ES-I3 (cell line): ENCODE measurements at regions not wholly inside any gene's neighbourhood (a gene's known extent, or its start where the extent isn't known, plus 50 kb on each side); places are given as distances from the start of the nearest gene placed in this dataset.
"Not testable (repeated sequence)": the region's sequence is repeated elsewhere in the genome, so short reads cannot be mapped to it uniquely, and the experiment has no call there.

Experiments used
- H3K36me3 ChIP-seq: 2 replicates; pipeline ENCODE4 v1.6.1; 2013; ENCODE audit warnings: mild to moderate bottlenecking, low read length, control low read depth, moderate library complexity; ENCODE audit not compliant: insufficient read depth
- H3K4me1 ChIP-seq: 2 replicates; pipeline ENCODE4 v1.6.1; 2013; ENCODE audit warnings: mild to moderate bottlenecking, control low read depth, low read length; ENCODE audit not compliant: insufficient read depth
- H3K9ac ChIP-seq: 2 replicates; pipeline ENCODE4 v1.6.1; 2013; ENCODE audit warnings: low read depth, mild to moderate bottlenecking, low read length, moderate library complexity
- H3K9me3 ChIP-seq: 2 replicates; pipeline ENCODE4 v1.6.1; 2013; ENCODE audit warnings: mild to moderate bottlenecking, low read length, moderate library complexity; ENCODE audit not compliant: control insufficient read depth, insufficient read depth

DNA sequence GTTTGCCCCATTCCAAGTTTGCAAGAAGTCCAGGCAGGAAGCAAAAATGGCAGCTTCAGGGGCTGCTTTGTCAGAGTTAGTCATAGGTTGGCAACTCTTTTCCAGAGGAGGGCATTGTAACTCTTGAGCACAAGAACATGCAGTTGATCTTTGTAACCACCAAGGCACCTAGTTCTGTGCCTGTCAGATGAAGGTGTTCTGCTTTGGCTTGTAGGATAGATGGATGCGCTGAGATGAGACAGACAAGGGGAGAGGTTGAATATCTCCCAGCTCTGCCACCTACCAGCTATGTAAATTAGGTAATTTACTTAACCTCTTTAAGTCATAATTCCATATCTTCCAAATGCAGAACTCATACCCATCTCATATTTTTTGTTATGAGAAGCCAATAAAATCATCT lies 89.3 kb downstream of the ZNF648 start:
- no peaks in the 10 kb centered on the region for H3K36me3 ChIP-seq
- peaks cover 2% of the 10 kb centered on the region; the same call in 1 of the 2 replicates for H3K9me3 ChIP-seq
- H3K4me1 ChIP-seq, result peaks cover 14% of the 10 kb centered on the region
- no peak overlapping the region for H3K9ac ChIP-seq

- no peak overlapping the region for H3K9ac ChIP-seq
- peaks cover 14% of the 10 kb centered on the region for H3K4me1 ChIP-seq
- no peaks in the 10 kb centered on the region for H3K36me3 ChIP-seq
- peaks cover 2% of the 10 kb centered on the region; the same call in 1 of the 2 replicates for H3K9me3 ChIP-seq
Measured at GRCh38 chr1:181971424-181971823, 90.1 kb downstream of the ZNF648 start.

GRCh38 chr1:181969902-181970301 lies 91.6 kb downstream of the ZNF648 start:
- H3K36me3 ChIP-seq, result no peaks in the 10 kb centered on the region
- H3K9me3 ChIP-seq, result peaks cover 2% of the 10 kb centered on the region; the same call in 1 of the 2 replicates
- H3K4me1 ChIP-seq, result peaks cover 14% of the 10 kb centered on the region
- no peak overlapping the region for H3K9ac ChIP-seq

- H3K36me3 ChIP-seq, H3K9me3 ChIP-seq: not testable (repeated sequence)
Measured at GRCh38 chr1:181954696-181955095, 106.8 kb downstream of the ZNF648 start.

GRCh38 chr1:181954178-181954577 lies 107.3 kb downstream of the ZNF648 start:
- not testable (repeated sequence) for H3K9me3 ChIP-seq, H3K9ac ChIP-seq, H3K36me3 ChIP-seq, H3K4me1 ChIP-seq

More at GRCh38 chr1:181954696-181955095, 106.8 kb downstream of the ZNF648 start:
- not testable (repeated sequence) for H3K4me1 ChIP-seq, H3K9ac ChIP-seq

GRCh38 chr1:181953596-181953995 lies 107.9 kb downstream of the ZNF648 start:
- Histone ChIP-seq H3K36me3 (no peaks in the 10 kb centered on the region), H3K9me3 (no peaks in the 10 kb centered on the region), H3K9ac (no peak overlapping the region), H3K4me1 (no peaks in the 10 kb centered on the region)

DNA sequence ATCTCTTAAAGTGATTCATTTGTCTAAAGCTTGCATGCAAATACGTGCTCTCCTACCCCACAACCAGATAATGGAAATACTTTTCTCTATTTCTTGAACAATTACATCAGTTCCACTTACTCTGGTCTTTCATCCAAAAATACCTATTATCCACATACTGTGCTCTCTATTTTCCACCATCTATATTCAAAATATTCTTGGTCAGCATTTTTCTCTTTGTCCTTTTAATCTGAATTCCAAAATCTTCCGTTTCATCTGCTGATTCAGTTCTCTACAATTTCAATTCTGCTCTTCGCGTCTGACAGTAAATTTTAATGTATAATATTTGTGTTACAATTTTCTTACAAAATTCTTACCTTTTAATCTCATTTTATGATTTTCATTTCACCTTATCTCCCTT lies 110.3 kb downstream of the ZNF648 start:
- H3K9me3 ChIP-seq, result no peaks in the 10 kb centered on the region
- no peaks in the 10 kb centered on the region for H3K36me3 ChIP-seq
- no peak overlapping the region for H3K9ac ChIP-seq
- no peaks in the 10 kb centered on the region for H3K4me1 ChIP-seq

DNA sequence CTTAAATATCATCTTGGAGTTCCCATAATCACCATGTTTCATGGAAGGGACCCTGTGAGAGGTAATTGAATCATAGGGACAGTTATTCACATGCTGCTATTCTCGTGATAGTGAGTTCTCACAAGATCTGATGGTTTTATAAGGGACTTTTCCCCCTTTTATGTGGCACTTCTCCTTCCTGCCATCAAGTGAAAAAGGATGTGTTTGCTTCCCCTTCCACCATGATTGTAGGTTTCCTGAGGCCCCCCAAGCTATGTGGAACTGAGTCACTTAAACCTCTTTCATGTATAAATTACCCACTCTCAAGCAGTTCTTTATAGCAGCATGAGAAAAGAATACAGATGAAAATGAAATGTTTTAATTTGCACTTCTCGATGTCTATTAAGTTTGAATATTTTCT lies 112.0 kb downstream of the ZNF648 start:
- Histone ChIP-seq H3K9ac (no peak overlapping the region), H3K4me1 (no peaks in the 10 kb centered on the region), H3K36me3 (no peaks in the 10 kb centered on the region), H3K9me3 (no peaks in the 10 kb centered on the region)

- no peak overlapping the region for H3K9ac ChIP-seq
- H3K36me3 ChIP-seq, result no peaks in the 10 kb centered on the region
- H3K9me3 ChIP-seq, result no peaks in the 10 kb centered on the region
- no peaks in the 10 kb centered on the region for H3K4me1 ChIP-seq
Measured at GRCh38 chr1:181948372-181948771, 113.1 kb downstream of the ZNF648 start.

DNA sequence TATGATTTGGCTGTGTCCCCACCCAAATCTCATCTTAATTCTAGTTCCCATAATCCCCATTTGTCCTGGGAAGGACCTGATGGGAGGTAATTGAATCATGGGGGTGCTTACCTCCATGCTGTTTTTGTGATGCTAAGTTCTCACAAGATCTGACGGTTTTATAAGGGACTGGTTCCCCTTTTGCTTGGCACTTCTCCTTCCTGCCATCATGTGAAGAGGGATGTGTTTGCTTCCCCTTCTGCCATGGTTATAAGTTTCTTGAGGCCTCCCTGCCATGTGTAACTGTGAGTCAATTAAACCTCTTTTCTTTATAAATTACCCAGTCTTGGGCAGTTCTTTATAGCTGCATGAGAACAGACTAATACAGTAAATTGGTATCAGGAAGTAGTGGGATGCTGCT lies 114.1 kb downstream of the ZNF648 start:
- Histone ChIP-seq H3K36me3 (no peaks in the 10 kb centered on the region), H3K4me1 (no peaks in the 10 kb centered on the region), H3K9me3 (no peaks in the 10 kb centered on the region), H3K9ac (no peak overlapping the region)

DNA sequence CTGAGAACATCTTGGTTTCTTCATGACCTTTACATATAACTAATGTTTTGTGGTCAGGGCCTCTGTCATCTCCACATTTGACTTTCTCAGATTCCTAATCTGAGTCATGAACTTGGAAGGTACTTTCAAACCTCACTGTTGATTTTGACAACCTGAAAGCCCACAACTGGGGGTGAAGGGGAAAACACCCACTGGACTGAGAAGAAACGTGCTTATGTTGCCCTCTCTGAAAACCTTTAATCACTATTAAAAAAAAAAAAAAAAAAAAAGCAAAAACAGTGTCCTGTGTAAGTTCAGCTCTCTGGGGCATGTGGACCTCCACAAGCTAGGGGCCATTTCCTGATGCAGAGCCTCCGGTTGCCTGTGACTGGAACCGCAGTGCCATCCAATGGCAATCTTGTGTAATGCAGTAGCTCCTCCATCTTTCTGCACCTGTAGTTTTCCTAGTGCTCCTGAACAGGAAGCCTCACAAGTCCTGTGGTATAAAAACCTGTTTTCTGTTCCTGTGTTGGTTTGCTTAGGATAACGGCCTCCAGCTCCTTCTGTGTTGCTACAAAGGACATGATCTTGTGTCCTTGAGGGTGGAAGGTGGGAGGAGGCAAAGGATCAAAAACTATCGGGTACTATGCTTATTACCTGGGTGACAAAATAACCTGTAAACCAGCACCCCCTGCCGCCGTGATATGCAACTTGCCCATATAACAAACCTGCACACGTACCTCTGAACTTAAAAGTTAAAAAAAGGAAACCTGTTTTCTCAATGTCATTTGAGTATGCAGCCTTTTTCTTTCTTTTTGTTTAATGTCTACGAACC lies 124.5 kb downstream of the ZNF648 start:
- Histone ChIP-seq H3K9ac (no peak overlapping the region), H3K4me1 (no peaks in the 10 kb centered on the region), H3K36me3 (no peaks in the 10 kb centered on the region), H3K9me3 (no peaks in the 10 kb centered on the region)

- Histone ChIP-seq H3K4me1 (no peaks in the 10 kb centered on the region), H3K36me3 (no peaks in the 10 kb centered on the region), H3K9me3 (no peaks in the 10 kb centered on the region), H3K9ac (no peak overlapping the region)
Measured at GRCh38 chr1:181936269-181936668, 125.2 kb downstream of the ZNF648 start.

DNA sequence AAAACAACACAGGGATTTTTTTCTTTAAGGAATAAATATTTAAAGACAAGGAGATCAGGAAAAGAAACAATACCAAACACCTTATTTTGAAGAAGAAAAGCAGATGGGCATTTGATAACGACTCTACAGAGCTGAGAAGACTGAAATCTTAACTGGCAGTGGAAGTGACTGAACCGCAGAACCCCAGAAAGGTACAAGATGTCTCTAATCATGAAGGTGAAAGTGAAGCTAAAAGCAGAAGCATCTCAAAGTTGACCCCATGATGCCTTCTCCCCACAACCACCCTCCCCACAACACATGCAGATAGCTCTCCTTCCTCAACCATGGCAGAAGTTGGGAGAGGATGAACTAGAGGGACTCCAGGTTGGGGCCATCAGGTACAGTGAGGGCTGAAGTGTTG lies 129.6 kb downstream of the ZNF648 start:
- Histone ChIP-seq H3K9me3 (no peaks in the 10 kb centered on the region), H3K36me3 (no peaks in the 10 kb centered on the region), H3K4me1 (no peaks in the 10 kb centered on the region), H3K9ac (no peak overlapping the region)

- Histone ChIP-seq H3K9ac (no peak overlapping the region), H3K9me3 (no peaks in the 10 kb centered on the region), H3K36me3 (no peaks in the 10 kb centered on the region), H3K4me1 (no peaks in the 10 kb centered on the region)
Measured at GRCh38 chr1:181930187-181930586, 131.3 kb downstream of the ZNF648 start.

DNA sequence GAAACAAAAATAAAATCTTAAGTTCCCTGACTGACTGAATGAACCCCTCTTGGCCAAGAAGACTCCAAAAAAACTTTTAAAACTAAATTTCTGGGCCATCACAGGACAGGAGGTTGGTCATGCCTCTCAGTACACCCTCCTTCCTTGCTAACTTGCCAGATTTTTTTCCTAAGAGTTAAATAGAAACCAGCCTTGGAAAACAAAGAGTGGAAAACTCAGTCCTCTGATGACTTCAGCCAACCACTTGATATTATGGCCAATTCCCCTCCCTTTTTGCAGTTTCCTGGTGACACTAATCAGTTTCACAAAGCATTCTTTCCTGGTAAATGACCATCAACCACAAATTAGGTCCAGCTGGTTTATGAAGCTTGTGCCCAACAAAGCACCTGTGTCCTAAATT lies 134.8 kb downstream of the ZNF648 start:
- Histone ChIP-seq H3K9ac (no peak overlapping the region), H3K9me3 (no peaks in the 10 kb centered on the region), H3K36me3 (no peaks in the 10 kb centered on the region)

More for the DNA sequence above, 134.8 kb downstream of the ZNF648 start:
- H3K4me1 ChIP-seq, result no peaks in the 10 kb centered on the region
